ENCODE measurements at regions not wholly inside any gene's neighbourhood (a gene's known extent, or its start where the extent isn't known, plus 50 kb on each side); places are given as distances from the start of the nearest gene placed in this dataset.
"Not testable (repeated sequence)": the region's sequence is repeated elsewhere in the genome, so short reads cannot be mapped to it uniquely, and the experiment has no call there.

GRCh38 chrX:437661-438390, 51.1 kb upstream of the PPP2R3B start:
- Mint-ChIP-seq H3K36me3 (ENCODE audit: low read depth) (peaks cover 2% of the 10 kb centered on the region), H3K27me3 (ENCODE audit: insufficient read depth) (peaks cover 3% of the 10 kb centered on the region), H3K4me3 (no peak overlapping the region), H3K27ac (peak overlapping the region; percentile 55), H3K9me3 (peaks cover 42% of the 10 kb centered on the region), H3K4me1 (ENCODE audit: low read depth) (no peaks in the 10 kb centered on the region)
- DNase-seq (ENCODE audit: low spot score) = no peak
- intact Hi-C loops (cut with micrococcal nuclease) = no loop called here

- no peak overlapping the region for H3K4me3 Mint-ChIP-seq
- peaks cover 38% of the 10 kb centered on the region for H3K9me3 Mint-ChIP-seq
- intact Hi-C loops (cut with micrococcal nuclease) = no loop called here
- DNase-seq (ENCODE audit: low spot score) = no peak
- peaks cover 2% of the 10 kb centered on the region for H3K36me3 Mint-ChIP-seq (ENCODE audit: low read depth)
- H3K27ac Mint-ChIP-seq = no peak overlapping the region
- H3K27me3 Mint-ChIP-seq (ENCODE audit: insufficient read depth) = peaks cover 5% of the 10 kb centered on the region
- H3K4me1 Mint-ChIP-seq (ENCODE audit: low read depth) = no peaks in the 10 kb centered on the region
Observed at GRCh38 chrX:439241-439640, 52.5 kb upstream of the PPP2R3B start.

- Mint-ChIP-seq H3K27ac (no peak overlapping the region), H3K4me1 (ENCODE audit: low read depth) (no peaks in the 10 kb centered on the region), H3K4me3 (no peak overlapping the region), H3K27me3 (ENCODE audit: insufficient read depth) (peaks cover 5% of the 10 kb centered on the region), H3K9me3 (peaks cover 38% of the 10 kb centered on the region), H3K36me3 (ENCODE audit: low read depth) (peaks cover 2% of the 10 kb centered on the region)
- DNase-seq (ENCODE audit: low spot score) = no peak
- intact Hi-C loops (cut with micrococcal nuclease) = no loop called here
Observed at GRCh38 chrX:439719-440118, 53.0 kb upstream of the PPP2R3B start.

- Mint-ChIP-seq H3K9me3 (peaks cover 33% of the 10 kb centered on the region), H3K27ac (no peak overlapping the region), H3K4me1 (ENCODE audit: low read depth) (no peaks in the 10 kb centered on the region), H3K4me3 (no peak overlapping the region), H3K36me3 (ENCODE audit: low read depth) (peaks cover 2% of the 10 kb centered on the region), H3K27me3 (ENCODE audit: insufficient read depth) (peaks cover 5% of the 10 kb centered on the region)
- DNase-seq (ENCODE audit: low spot score) = no peak
- intact Hi-C loops (cut with micrococcal nuclease) = no loop called here
Observed at GRCh38 chrX:440636-441035, 53.9 kb upstream of the PPP2R3B start.

- Mint-ChIP-seq H3K27me3 (ENCODE audit: insufficient read depth) (peaks cover 3% of the 10 kb centered on the region), H3K36me3 (ENCODE audit: low read depth) (peaks cover 2% of the 10 kb centered on the region), H3K27ac (no peak overlapping the region), H3K4me3 (no peak overlapping the region), H3K4me1 (ENCODE audit: low read depth) (no peaks in the 10 kb centered on the region), H3K9me3 (peaks cover 28% of the 10 kb centered on the region)
- DNase-seq (ENCODE audit: low spot score) = no peak
- intact Hi-C loops (cut with micrococcal nuclease) = no loop called here
Observed at GRCh38 chrX:443536-444210, 57.0 kb upstream of the PPP2R3B start.

GRCh38 chrX:444305-444704, 57.6 kb upstream of the PPP2R3B start:
- Mint-ChIP-seq H3K36me3 (ENCODE audit: low read depth) (peaks cover 2% of the 10 kb centered on the region), H3K4me3 (no peak overlapping the region), H3K27ac (no peak overlapping the region), H3K27me3 (ENCODE audit: insufficient read depth) (peaks cover 3% of the 10 kb centered on the region), H3K9me3 (peaks cover 26% of the 10 kb centered on the region), H3K4me1 (ENCODE audit: low read depth) (no peaks in the 10 kb centered on the region)
- intact Hi-C loops (cut with micrococcal nuclease) = no loop called here
- DNase-seq (ENCODE audit: low spot score) = no peak

- DNase-seq (ENCODE audit: low spot score) = no peak
- peaks cover 3% of the 10 kb centered on the region for H3K27me3 Mint-ChIP-seq (ENCODE audit: insufficient read depth)
- H3K4me1 Mint-ChIP-seq (ENCODE audit: low read depth) = no peaks in the 10 kb centered on the region
- H3K9me3 Mint-ChIP-seq = peaks cover 11% of the 10 kb centered on the region
- intact Hi-C loops (cut with micrococcal nuclease) = no loop called here
- no peak overlapping the region for H3K27ac Mint-ChIP-seq
- H3K4me3 Mint-ChIP-seq = no peak overlapping the region
- no peaks in the 10 kb centered on the region for H3K36me3 Mint-ChIP-seq (ENCODE audit: low read depth)
Observed at GRCh38 chrX:445727-446126, 59.0 kb upstream of the PPP2R3B start.

GRCh38 chrX:446245-446644, 59.5 kb upstream of the PPP2R3B start:
- H3K4me3 Mint-ChIP-seq = no peak overlapping the region
- H3K36me3 Mint-ChIP-seq (ENCODE audit: low read depth) = no peaks in the 10 kb centered on the region
- intact Hi-C loops (cut with micrococcal nuclease) = no loop called here
- peaks cover 3% of the 10 kb centered on the region for H3K27me3 Mint-ChIP-seq (ENCODE audit: insufficient read depth)
- peaks cover 8% of the 10 kb centered on the region for H3K9me3 Mint-ChIP-seq
- no peak for DNase-seq (ENCODE audit: low spot score)
- no peak overlapping the region for H3K27ac Mint-ChIP-seq
- no peaks in the 10 kb centered on the region for H3K4me1 Mint-ChIP-seq (ENCODE audit: low read depth)

GRCh38 chrX:447052-447451, 60.3 kb upstream of the PPP2R3B start:
- intact Hi-C loops (cut with micrococcal nuclease) = no loop called here
- no peak overlapping the region for H3K4me3 Mint-ChIP-seq
- no peaks in the 10 kb centered on the region for H3K4me1 Mint-ChIP-seq (ENCODE audit: low read depth)
- no peak for DNase-seq (ENCODE audit: low spot score)
- H3K27me3 Mint-ChIP-seq (ENCODE audit: insufficient read depth) = peaks cover 3% of the 10 kb centered on the region
- no peak overlapping the region for H3K27ac Mint-ChIP-seq
- H3K36me3 Mint-ChIP-seq (ENCODE audit: low read depth) = no peaks in the 10 kb centered on the region
- peaks cover 4% of the 10 kb centered on the region for H3K9me3 Mint-ChIP-seq

- H3K4me1 Mint-ChIP-seq (ENCODE audit: low read depth); H3K4me3 Mint-ChIP-seq; intact Hi-C loops (cut with micrococcal nuclease); H3K27ac Mint-ChIP-seq; H3K36me3 Mint-ChIP-seq (ENCODE audit: low read depth); H3K9me3 Mint-ChIP-seq; H3K27me3 Mint-ChIP-seq (ENCODE audit: insufficient read depth); DNase-seq (ENCODE audit: low spot score): not testable (repeated sequence)
Observed at GRCh38 chrX:451750-452149, 65.0 kb upstream of the PPP2R3B start.

GRCh38 chrX:452598-452997, 65.9 kb upstream of the PPP2R3B start:
- DNase-seq (ENCODE audit: low spot score) = no peak
- H3K36me3 Mint-ChIP-seq (ENCODE audit: low read depth) = no peaks in the 10 kb centered on the region
- H3K27me3 Mint-ChIP-seq (ENCODE audit: insufficient read depth) = no peaks in the 10 kb centered on the region
- no peak overlapping the region for H3K4me3 Mint-ChIP-seq
- peaks cover 12% of the 10 kb centered on the region for H3K9me3 Mint-ChIP-seq
- no peaks in the 10 kb centered on the region for H3K4me1 Mint-ChIP-seq (ENCODE audit: low read depth)
- H3K27ac Mint-ChIP-seq = no peak overlapping the region
- intact Hi-C loops (cut with micrococcal nuclease) = no loop called here

- DNase-seq (ENCODE audit: low spot score); intact Hi-C loops (cut with micrococcal nuclease); H3K36me3 Mint-ChIP-seq (ENCODE audit: low read depth); H3K27ac Mint-ChIP-seq; H3K4me3 Mint-ChIP-seq; H3K27me3 Mint-ChIP-seq (ENCODE audit: insufficient read depth); H3K4me1 Mint-ChIP-seq (ENCODE audit: low read depth): not testable (repeated sequence)
- H3K9me3 Mint-ChIP-seq = peaks cover 12% of the 10 kb centered on the region
Observed at GRCh38 chrX:454514-454913, 67.8 kb upstream of the PPP2R3B start.

GRCh38 chrX:455199-455598, 68.5 kb upstream of the PPP2R3B start:
- intact Hi-C loops (cut with micrococcal nuclease) = no loop called here
- no peak overlapping the region for H3K27ac Mint-ChIP-seq
- no peak for DNase-seq (ENCODE audit: low spot score)
- no peaks in the 10 kb centered on the region for H3K27me3 Mint-ChIP-seq (ENCODE audit: insufficient read depth)
- no peaks in the 10 kb centered on the region for H3K4me1 Mint-ChIP-seq (ENCODE audit: low read depth)
- H3K36me3 Mint-ChIP-seq (ENCODE audit: low read depth) = no peaks in the 10 kb centered on the region
- H3K9me3 Mint-ChIP-seq = peaks cover 12% of the 10 kb centered on the region
- no peak overlapping the region for H3K4me3 Mint-ChIP-seq

Data from activated T-helper 1 cell treated with anti-CD3 and anti-CD28 coated beads, Interleukin-12 subunit alpha, Interleukin-12 subunit beta, Interleukin-2, Interleukin-4 antibody, amounts not matched to agents 30 ng/mL and 10 ng/mL and 1 ng/mL, durations not matched to agents 14 hours and 24 hours and 36 hours (primary cell).